HepG2 (cell line): ENCODE measurements at regions not wholly inside any gene's neighbourhood (a gene's known extent, or its start where the extent isn't known, plus 50 kb on each side); places are given as distances from the start of the nearest gene placed in this dataset.

Experiments
- MTA1 ChIP-seq: sonication (generic); formaldehyde crosslinking; IDR thresholded peaks from 2 replicates; pipeline ENCODE4 v1.4.0; 2020; ENCODE audit warnings: missing genetic modification reagents, mild to moderate bottlenecking, borderline replicate concordance
- PTBP1 ChIP-seq: fragments of 200-400 bp; formaldehyde crosslinking; IDR thresholded peaks from 2 replicates; pipeline ENCODE4 v1.6.1; 2018; ENCODE audit warnings: low read length, low read depth; ENCODE audit not compliant: poor library complexity, severe bottlenecking
- STAG1 ChIP-seq: sonication (generic); formaldehyde crosslinking; IDR thresholded peaks from 2 replicates; pipeline ENCODE4 v1.4.0; 2020; ENCODE audit warnings: missing genetic modification reagents
- ZNF749 ChIP-seq: sonication (generic); formaldehyde crosslinking; IDR thresholded peaks from 2 replicates; pipeline ENCODE4 v1.8.0; 2022; ENCODE audit warnings: mild to moderate bottlenecking, missing genetic modification reagents, moderate library complexity, borderline replicate concordance
- TF ChIP-seq, protein P1 (sequence below): sonication (generic); formaldehyde crosslinking; IDR thresholded peaks from 2 replicates; pipeline ENCODE4 v1.5.0; 2020; ENCODE audit warnings: mild to moderate bottlenecking, missing genetic modification reagents, moderate library complexity

GRCh38 chr13:104968876-104969275 is 1566.6 kb downstream of the EFNB2 start:
- TF ChIP-seq ZNF749 (CRISPR knock-in tag) = no peak
- no peak for TF ChIP-seq STAG1 (CRISPR knock-in tag)
- no peak for TF ChIP-seq PTBP1
- TF ChIP-seq, protein P1, sequence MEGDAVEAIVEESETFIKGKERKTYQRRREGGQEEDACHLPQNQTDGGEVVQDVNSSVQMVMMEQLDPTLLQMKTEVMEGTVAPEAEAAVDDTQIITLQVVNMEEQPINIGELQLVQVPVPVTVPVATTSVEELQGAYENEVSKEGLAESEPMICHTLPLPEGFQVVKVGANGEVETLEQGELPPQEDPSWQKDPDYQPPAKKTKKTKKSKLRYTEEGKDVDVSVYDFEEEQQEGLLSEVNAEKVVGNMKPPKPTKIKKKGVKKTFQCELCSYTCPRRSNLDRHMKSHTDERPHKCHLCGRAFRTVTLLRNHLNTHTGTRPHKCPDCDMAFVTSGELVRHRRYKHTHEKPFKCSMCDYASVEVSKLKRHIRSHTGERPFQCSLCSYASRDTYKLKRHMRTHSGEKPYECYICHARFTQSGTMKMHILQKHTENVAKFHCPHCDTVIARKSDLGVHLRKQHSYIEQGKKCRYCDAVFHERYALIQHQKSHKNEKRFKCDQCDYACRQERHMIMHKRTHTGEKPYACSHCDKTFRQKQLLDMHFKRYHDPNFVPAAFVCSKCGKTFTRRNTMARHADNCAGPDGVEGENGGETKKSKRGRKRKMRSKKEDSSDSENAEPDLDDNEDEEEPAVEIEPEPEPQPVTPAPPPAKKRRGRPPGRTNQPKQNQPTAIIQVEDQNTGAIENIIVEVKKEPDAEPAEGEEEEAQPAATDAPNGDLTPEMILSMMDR = no peak
- no peak for TF ChIP-seq MTA1 (CRISPR knock-in tag)
